Upper lobe of right lung (tissue), 1 donor: ENCODE measurements at regions not wholly inside any gene's neighbourhood (a gene's known extent, or its start where the extent isn't known, plus 50 kb on each side); places are given as distances from the start of the nearest gene placed in this dataset.

Experiments used
- ATAC-seq: fragments of 200-7000 bp; cut with Tn5 transposase; one replicate; pipeline ENCODE4 v1.9.1; 2020; ENCODE audit warnings: mild to moderate bottlenecking, moderate library complexity
- DNase-seq: peaks from one replicate; pipeline ENCODE4 v3.0.0-alpha.2; 2020
- H3K27ac ChIP-seq: fragments of 200-600 bp; one replicate; pipeline ENCODE4 v1.8.0; 2022
- H3K27me3 ChIP-seq: fragments of 200-600 bp; one replicate; pipeline ENCODE4 v1.8.0; 2022; ENCODE audit warnings: mild to moderate bottlenecking
- H3K36me3 ChIP-seq: fragments of 200-600 bp; one replicate; pipeline ENCODE4 v1.8.0; 2022
- H3K4me1 ChIP-seq: fragments of 200-600 bp; one replicate; pipeline ENCODE4 v1.8.0; 2022
- H3K4me3 ChIP-seq: fragments of 200-600 bp; one replicate; pipeline ENCODE4 v1.8.0; 2022; ENCODE audit warnings: mild to moderate bottlenecking
- H3K9me3 ChIP-seq: fragments of 200-600 bp; one replicate; pipeline ENCODE4 v1.8.0; 2022
- CTCF ChIP-seq: fragments of 200-600 bp; IDR thresholded peaks from one replicate; pipeline ENCODE4 v1.8.0; 2022; ENCODE audit warnings: antibody characterized with exemption
- intact Hi-C: fragments of 100-400 bp; cut with DNase I; formaldehyde crosslinking; loops from one replicate; pipeline ENCODE4 v1.11.0; 2022
- donor health status: DM: no; HTN: yes; CAD: no; lungs with severe emphysema.

DNA sequence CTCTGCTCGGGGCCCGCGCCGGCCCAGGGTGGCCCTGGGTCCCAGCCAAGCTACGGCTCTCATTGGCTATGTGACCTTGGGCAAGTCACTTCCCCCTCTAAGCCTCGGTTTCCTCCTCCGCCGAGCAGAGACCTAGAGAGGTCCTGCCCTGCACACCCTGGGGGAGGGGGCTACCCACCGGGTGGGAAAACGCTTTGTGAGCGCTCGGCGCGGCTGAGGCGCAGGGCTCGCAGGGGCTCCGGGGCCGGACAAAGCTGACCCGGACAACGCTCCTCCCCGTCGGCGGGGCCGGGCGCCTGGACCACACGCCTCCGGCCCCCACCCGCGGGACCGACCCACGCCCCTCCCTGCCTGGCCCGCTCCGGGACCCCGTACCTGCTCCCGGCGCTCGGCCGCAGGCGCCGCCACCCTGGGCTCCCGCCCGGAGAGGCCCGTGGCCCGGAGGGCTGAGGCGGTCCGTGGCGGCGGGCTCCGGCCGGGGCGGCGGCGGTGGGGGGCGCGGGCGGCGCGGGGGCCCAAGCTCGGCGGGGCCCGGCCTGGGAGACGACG is 85.7 kb upstream of the MELK start:
- no peak for TF ChIP-seq CTCF
- DNase-seq (peak; percentile 80), ATAC-seq (peak; percentile 44)
- peak overlapping the region; percentile 95 for H3K4me3 ChIP-seq
- H3K27ac ChIP-seq = peak overlapping the region; percentile 88
- H3K4me1 ChIP-seq = peaks cover 22% of the 10 kb centered on the region
- no peaks in the 10 kb centered on the region for H3K9me3 ChIP-seq
- H3K27me3 ChIP-seq = no peaks in the 10 kb centered on the region
- H3K36me3 ChIP-seq = no peaks in the 10 kb centered on the region
- intact Hi-C loops = no loop called here

GRCh38 chr9:36486329-36486932 is 86.3 kb upstream of the MELK start:
- no peaks in the 10 kb centered on the region for H3K36me3 ChIP-seq
- H3K27ac ChIP-seq = peak overlapping the region; percentile 88
- no peak for TF ChIP-seq CTCF
- peak overlapping the region; percentile 95 for H3K4me3 ChIP-seq
- ATAC-seq (no peak), DNase-seq (no peak)
- H3K4me1 ChIP-seq = peaks cover 22% of the 10 kb centered on the region
- no peaks in the 10 kb centered on the region for H3K27me3 ChIP-seq
- intact Hi-C loops = no loop called here
- no peaks in the 10 kb centered on the region for H3K9me3 ChIP-seq

- no peaks in the 10 kb centered on the region for H3K9me3 ChIP-seq
- H3K27ac ChIP-seq = peak overlapping the region; percentile 88
- no peak for DNase-seq
- no peaks in the 10 kb centered on the region for H3K27me3 ChIP-seq
- peaks cover 26% of the 10 kb centered on the region for H3K4me1 ChIP-seq
- intact Hi-C loops = no loop called here
- no peaks in the 10 kb centered on the region for H3K36me3 ChIP-seq
- no peak for ATAC-seq
- peak overlapping the region; percentile 95 for H3K4me3 ChIP-seq
- TF ChIP-seq CTCF = no peak
Observed at GRCh38 chr9:36485647-36486328, 85.7 kb upstream of the RNF38 start.

DNA sequence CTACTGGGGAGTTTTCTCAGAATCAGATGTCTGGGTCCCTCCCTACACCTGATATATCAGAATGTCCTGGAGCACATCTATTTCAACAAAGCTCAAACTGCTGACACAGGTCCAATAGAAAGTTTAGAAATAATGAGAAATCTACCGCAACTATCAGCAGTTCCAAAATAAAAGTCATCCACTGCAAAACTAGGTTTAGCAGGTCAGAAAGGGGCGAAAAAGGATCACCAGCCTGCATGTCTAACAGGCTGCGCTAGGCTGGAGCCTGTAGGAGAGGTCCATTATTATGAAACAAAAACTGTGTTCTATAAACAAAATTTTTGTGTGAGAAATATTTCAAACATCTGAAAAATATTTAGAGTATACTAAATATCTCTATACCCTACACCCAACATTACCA is 84.1 kb upstream of the RNF38 start:
- intact Hi-C loops = no loop called here
- TF ChIP-seq CTCF = no peak
- H3K36me3 ChIP-seq = no peaks in the 10 kb centered on the region
- H3K4me1 ChIP-seq = peaks cover 35% of the 10 kb centered on the region
- H3K27me3 ChIP-seq = no peaks in the 10 kb centered on the region
- no peak overlapping the region for H3K4me3 ChIP-seq
- DNase-seq (no peak), ATAC-seq (no peak)
- no peaks in the 10 kb centered on the region for H3K9me3 ChIP-seq
- no peak overlapping the region for H3K27ac ChIP-seq

DNA sequence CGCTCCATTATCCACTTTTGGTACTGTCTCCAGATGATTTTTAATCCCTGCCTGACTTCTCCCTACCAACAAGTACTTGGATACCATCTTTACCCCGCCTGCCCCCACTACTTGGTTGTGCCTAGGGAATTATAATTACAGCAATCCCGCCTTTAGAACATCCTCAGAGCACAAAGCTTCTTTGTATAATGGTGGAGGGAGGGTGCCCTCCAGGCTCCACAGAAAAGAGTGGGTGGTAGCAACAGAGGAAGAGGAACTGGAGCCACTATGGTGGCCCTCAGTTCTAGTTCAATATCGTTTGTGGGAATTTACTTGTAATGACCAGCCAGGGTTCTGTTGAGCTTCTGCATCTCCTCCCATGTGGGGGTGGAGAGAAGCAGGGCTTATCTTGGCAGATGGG is 79.0 kb upstream of the RNF38 start:
- intact Hi-C loops = no loop called here
- no peak for TF ChIP-seq CTCF

More for the DNA sequence above, 79.0 kb upstream of the RNF38 start:
- Histone ChIP-seq H3K4me1 (peaks cover 17% of the 10 kb centered on the region), H3K27ac (no peak overlapping the region), H3K9me3 (no peaks in the 10 kb centered on the region), H3K4me3 (no peak overlapping the region), H3K27me3 (no peaks in the 10 kb centered on the region), H3K36me3 (no peaks in the 10 kb centered on the region)
- ATAC-seq (peak; percentile 75), DNase-seq (no peak)
